Activated naive CD4-positive, alpha-beta T cell treated with anti-CD3 and anti-CD28 coated beads, Interleukin-2, amount 50 U/mL, for 72 hours (primary cell): ENCODE measurements at regions not wholly inside any gene's neighbourhood (a gene's known extent, or its start where the extent isn't known, plus 50 kb on each side); places are given as distances from the start of the nearest gene placed in this dataset.
A peak's percentile ranks its signal among the peaks of the same experiment; 100 is the strongest.
"Not testable (repeated sequence)": the region's sequence is repeated elsewhere in the genome, so short reads cannot be mapped to it uniquely, and the experiment has no call there.

Experiments used
- ATAC-seq, 2 donors: fragments of 150-1000 bp; cut with Tn5 transposase; 2 replicates each; pipeline ENCODE4 v1.10.0; 2021; ENCODE audit warnings: mild to moderate bottlenecking in 2 of 2, moderate library complexity in 2 of 2
- DNase-seq, 2 donors: peaks; one replicate each; pipeline ENCODE4 v3.0.0; 2021 to 2022; ENCODE audit warnings: low spot score in 2 of 2
- H3K27ac Mint-ChIP-seq, 2 donors: one replicate each; pipeline ENCODE4 v1.8.0; 2022; ENCODE audit warnings: mild to moderate bottlenecking in 2 of 2, mixed read lengths in 2 of 2
- H3K36me3 Mint-ChIP-seq, 2 donors: one replicate each; pipeline ENCODE4 v1.8.0; 2022; ENCODE audit warnings: mixed read lengths in 2 of 2
- H3K9me3 Mint-ChIP-seq, 2 donors: one replicate each; pipeline ENCODE4 v1.8.0; 2022; ENCODE audit warnings: mixed read lengths in 2 of 2

DNA sequence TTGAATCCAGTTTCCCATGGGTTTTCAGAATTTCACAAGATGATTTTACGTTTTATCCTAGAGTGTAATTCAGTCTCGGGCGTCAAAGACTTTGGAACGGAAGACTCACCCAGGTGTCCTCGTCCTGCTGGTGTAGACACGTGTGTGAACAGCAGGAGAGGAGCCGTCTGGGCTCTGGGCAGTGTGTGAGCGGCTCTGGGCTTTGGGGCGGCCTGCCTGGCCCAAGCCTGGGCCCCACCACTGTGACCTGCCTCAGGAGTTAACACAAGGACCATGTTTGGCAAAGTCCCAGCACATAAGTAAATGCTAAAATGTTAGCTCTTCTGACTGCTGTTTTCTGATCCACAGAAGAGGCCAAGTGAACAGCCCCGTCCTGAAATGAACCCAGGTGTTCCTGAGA, 1093.3 kb downstream of the BRD1 start:
- DNase-seq: no peak
- no peak overlapping the region for H3K27ac Mint-ChIP-seq
- ATAC-seq: no peak
- H3K36me3 Mint-ChIP-seq: no peaks in the 10 kb centered on the region
- no peaks in the 10 kb centered on the region for H3K9me3 Mint-ChIP-seq

DNA sequence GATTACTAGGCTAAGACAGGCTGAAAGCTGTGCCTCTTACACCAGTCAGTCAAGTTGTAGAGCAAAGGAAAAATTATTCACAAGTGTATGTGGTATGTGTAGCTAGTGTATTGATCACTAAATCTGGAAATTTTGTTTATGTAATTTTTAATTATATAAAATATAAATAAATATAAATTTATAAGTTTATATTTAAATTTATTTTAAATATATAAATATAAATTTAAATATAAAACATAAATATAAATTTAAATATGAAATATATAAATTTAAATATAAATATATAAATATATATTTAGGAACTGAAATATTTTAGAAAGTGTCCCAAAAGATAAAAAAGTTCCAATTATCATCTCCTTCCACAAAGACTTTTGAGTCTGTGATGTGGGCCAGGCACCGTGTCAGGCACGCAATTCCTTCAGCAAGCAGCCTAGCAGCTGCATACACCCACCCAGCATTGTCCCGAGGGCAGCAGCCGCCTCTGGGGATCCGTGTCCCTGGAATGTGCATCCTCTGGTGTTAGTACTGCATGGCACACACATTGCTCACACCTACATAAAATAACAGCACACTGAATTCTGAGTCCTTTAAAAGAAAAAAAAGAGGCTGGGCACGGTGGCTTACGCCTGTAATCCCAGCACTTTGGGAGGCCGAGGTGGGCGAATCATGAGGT, 1098.0 kb downstream of the BRD1 start:
- DNase-seq (peak in 1 of 2 donors; percentile 34), ATAC-seq (no peak)
- Mint-ChIP-seq H3K36me3 (no peaks in the 10 kb centered on the region), H3K27ac (no peak overlapping the region), H3K9me3 (peaks cover 0 to 7% of the 10 kb centered on the region in 2 donors)

DNA sequence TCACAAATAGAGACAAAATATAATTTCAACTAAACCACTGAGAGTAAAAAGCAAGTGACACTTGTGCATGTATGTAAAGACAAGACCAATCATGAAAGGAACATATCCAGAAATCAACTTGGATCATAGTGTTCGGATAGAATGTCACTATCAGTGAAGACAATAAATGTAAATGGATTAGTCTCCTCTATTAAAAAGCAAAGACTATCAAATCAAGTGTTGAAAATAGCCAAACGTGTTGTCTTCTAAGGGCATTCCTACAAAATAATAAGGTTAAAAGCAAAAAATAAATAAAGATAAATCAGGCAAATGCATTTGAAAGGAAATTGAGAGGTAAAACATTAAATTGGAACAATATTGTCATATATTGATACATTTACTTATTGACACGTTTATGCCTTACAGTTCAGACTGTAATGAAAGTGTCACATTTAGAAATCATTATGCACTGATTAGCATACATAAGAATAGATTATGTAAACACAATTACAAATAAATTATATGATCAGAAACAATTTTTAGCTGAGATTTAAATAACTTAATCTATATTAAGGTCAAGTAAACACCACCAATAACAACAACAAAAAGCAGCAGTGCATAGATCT, 1100.1 kb downstream of the BRD1 start:
- H3K27ac Mint-ChIP-seq: no peak overlapping the region
- H3K36me3 Mint-ChIP-seq: no peaks in the 10 kb centered on the region
- DNase-seq (no peak), ATAC-seq (no peak)
- peaks cover 0 to 7% of the 10 kb centered on the region in 2 donors for H3K9me3 Mint-ChIP-seq

DNA sequence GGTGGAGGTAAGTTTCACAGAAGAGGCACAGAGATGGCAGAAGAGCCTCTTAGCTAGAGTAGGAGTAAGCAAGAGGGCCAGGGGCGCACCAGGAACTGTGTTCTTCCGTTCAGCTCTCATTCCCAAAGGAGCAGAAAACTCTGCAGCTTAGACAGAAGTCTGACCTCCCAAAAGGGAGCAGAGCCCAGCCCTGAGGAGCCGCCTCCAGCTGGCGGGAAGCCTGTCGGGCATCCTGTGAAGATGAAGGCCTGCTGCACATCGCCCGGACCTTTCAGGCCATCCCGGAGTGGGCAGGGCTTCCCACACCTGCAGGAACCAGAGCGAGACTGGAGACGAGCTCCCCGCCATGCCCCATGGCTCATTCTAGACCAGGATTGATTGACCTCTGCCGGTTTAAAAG, 1102.8 kb downstream of the BRD1 start:
- Mint-ChIP-seq H3K27ac (no peak overlapping the region), H3K9me3 (peaks cover 3 to 7% of the 10 kb centered on the region in 2 donors), H3K36me3 (no peaks in the 10 kb centered on the region)
- peak in 1 of 2 donors; percentile 3 for DNase-seq
- no peak for ATAC-seq

DNA sequence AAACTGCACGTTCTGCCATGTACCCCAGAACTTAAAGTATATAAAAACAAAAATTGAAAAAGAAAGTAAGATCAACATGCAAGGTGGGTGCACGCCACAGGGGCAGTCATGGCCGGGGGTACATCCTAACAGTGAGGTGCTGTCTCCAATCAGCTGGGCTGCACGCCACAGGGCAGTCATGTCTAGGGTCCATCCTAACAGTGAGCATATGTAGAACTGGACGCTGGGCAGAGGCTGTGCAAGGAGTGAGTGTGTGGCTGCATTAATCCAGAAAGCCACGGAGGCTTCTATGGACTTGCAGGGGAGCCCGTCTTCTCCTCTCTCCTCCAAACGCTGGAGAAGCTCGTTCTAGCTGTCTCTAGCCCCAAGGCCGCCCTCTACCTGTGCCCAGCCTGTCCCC, 1105.0 kb downstream of the BRD1 start:
- Mint-ChIP-seq H3K36me3 (no peaks in the 10 kb centered on the region), H3K9me3 (peaks cover 3 to 7% of the 10 kb centered on the region in 2 donors), H3K27ac (no peak overlapping the region)
- peak in 1 of 2 donors; percentile 20 for DNase-seq
- ATAC-seq: no peak

DNA sequence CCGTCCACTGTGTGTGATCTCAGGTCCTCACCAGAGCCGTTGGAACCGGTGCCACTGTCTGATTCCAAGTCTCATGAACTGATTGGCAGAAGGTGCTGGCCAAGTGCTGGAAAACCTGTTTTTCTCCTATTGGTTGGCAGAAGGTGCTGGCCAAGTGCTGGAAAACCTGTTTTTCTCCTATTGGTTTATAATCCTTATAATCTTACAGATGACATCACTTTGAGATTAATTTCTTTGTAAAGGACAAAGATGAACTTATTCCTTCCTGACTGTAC, 1106.3 kb downstream of the BRD1 start:
- Mint-ChIP-seq H3K36me3 (no peaks in the 10 kb centered on the region), H3K27ac (no peak overlapping the region), H3K9me3 (peaks cover 0 to 6% of the 10 kb centered on the region in 2 donors)
- no peak for DNase-seq
- no peak for ATAC-seq

DNA sequence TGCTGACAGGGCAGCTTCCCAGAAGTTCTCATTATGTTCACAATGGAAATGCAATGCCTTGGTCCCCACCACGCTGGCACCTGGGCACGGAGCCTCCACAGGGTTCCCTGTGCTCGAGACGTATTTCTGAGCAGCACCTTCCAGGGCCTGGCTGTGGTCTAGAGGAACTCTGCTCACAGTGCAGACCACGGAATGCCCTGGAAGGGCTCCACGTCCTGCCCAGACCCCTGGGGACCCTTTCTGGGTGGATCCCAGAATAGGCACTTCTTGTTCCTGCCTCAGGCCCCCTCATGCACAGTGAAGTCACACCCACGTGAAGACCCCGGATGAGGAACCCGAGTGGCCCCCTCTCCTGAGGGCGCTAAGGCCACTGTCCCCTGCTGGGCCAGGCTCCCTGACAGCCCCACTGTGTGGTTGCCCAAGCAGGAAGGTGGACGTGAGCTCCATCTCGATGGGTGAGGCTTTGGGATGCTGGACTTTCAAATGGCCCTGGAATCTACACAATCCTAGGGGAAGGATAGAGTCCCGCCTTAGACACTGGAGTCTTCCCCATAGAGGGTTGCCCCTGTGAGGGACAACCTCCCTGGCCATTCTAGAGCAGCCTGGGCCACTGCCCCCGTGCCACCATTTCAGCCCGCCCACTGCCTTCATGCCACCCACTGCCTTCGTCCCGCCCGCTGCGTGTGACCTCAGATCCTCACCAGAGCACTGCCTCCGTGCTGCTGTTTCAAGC, 1106.8 kb downstream of the BRD1 start:
- H3K27ac Mint-ChIP-seq: no peak overlapping the region
- H3K36me3 Mint-ChIP-seq: no peaks in the 10 kb centered on the region
- DNase-seq (peak in 1 of 2 donors; percentile 26), ATAC-seq (no peak)
- H3K9me3 Mint-ChIP-seq: peaks cover 3 to 6% of the 10 kb centered on the region in 2 donors

DNA sequence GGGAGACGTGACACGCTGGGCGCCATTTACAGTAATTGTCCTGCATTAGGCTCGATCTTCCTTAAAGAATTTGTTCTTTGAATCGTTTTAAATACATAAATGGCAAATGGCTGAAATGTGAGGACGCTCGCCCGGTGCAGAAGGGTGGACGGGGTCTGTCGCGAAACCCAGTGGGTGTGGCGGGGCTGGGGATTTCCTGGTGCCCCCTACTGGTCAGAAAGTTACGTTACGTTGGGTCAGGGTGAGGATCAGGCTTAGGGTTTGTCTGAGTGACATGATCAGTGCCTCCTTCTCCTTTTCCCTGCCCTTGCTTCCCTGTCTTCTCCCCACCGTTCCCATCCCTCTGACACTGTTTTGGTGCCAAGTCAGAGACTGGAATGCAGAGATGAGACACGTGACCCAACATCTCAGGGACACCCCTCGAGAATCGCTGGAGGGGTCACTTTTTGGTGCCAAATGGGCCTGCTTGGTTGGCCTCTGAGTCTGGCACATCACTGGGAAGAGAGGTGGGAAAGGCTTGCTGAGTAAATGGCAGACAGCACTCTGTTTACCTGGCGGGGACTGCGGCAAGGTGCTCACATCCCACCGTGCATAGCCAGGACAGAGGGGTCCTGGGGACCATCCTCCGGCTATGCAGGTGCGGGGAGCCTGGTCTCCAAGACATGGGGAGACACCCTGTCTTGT, 1107.6 kb downstream of the BRD1 start:
- H3K36me3 Mint-ChIP-seq: no peaks in the 10 kb centered on the region
- H3K9me3 Mint-ChIP-seq: peaks cover 6% of the 10 kb centered on the region in 2 donors
- no peak overlapping the region for H3K27ac Mint-ChIP-seq
- DNase-seq: no peak
- no peak for ATAC-seq

DNA sequence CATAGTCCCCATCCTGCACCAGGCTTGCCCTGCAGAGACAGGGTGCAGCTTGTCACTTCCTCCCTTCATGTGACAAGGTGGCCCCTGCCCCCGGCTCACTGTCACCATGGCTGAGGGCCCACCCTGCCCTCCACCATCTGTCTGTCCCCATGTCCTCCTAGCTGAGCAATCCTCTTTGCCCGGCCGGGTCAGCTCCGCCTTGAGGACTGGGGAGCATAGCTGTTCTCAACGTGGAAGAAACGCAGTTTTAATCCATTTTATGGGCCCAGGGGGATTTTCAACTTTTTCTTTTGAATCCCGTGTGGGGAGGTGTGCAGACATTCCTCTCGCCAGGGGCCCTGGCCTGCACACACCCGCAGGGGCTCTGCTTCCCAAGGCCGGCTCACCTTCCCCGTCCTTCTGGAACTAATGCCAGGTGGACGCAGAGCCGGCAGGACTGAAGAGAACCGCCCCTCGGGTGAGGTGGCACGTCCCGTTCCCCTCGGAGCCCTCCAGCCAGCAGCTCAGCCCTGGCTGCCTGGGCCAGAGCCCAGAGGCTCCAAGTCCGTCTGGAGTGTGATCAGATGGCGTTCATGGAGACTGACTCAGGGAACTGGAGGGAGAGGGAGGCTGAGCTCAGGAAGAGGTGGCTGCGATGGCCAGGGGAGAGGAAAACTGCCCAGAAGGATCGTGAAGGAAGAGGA, 1108.7 kb downstream of the BRD1 start:
- Mint-ChIP-seq H3K9me3 (peaks cover 6% of the 10 kb centered on the region in 2 donors), H3K27ac (no peak overlapping the region), H3K36me3 (no peaks in the 10 kb centered on the region)
- DNase-seq (no peak), ATAC-seq (no peak)

DNA sequence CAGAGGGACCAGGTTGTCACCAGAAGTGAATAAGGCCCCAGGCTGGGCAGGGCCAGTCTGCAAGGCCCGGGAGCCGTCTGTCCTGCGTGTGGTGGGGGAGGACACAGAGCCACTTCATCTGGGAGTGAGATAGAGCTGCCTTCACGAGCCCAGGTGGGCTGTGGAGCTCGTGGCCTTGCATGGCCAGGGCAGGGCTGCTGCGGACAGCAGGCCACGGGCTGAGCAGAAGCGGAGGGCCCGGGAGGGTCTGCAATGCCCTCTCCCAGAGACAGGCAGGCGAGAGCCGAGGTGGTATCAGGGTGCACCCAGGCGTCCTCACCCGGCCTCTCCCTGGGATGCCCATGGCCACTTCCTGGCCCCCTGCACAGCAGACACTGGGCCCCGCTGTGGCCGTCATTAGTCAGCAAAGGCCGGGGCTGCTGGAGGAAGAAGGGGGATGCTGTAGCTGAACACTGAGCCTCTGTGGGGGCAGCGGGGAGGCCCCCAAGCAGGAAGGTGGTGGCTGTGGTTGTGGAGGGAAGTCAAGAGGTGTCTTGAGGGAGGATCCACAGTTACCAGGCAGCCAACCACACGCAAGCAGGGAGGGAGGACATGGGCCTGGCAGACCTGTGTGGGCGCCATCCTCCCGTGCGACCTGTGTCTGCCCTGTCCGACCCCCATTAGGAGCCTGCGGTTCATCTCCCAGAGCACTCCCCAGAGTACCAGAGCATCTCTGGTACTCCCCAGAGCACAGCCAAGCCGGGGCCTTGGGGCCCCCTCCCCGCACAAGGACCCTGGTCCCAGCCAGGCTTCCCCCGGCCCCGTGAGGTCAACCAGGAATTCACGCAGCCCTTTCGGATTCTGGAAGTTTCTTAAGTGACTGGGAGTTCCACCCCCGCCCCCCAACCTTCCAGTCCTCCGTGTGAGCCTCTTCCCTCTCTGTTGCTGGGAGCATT, 1109.5 kb downstream of the BRD1 start:
- peaks cover 6% of the 10 kb centered on the region in 2 donors for H3K9me3 Mint-ChIP-seq
- no peak overlapping the region for H3K27ac Mint-ChIP-seq
- no peaks in the 10 kb centered on the region for H3K36me3 Mint-ChIP-seq
- DNase-seq (no peak), ATAC-seq (peak in 1 of 2 donors; percentile 24)

DNA sequence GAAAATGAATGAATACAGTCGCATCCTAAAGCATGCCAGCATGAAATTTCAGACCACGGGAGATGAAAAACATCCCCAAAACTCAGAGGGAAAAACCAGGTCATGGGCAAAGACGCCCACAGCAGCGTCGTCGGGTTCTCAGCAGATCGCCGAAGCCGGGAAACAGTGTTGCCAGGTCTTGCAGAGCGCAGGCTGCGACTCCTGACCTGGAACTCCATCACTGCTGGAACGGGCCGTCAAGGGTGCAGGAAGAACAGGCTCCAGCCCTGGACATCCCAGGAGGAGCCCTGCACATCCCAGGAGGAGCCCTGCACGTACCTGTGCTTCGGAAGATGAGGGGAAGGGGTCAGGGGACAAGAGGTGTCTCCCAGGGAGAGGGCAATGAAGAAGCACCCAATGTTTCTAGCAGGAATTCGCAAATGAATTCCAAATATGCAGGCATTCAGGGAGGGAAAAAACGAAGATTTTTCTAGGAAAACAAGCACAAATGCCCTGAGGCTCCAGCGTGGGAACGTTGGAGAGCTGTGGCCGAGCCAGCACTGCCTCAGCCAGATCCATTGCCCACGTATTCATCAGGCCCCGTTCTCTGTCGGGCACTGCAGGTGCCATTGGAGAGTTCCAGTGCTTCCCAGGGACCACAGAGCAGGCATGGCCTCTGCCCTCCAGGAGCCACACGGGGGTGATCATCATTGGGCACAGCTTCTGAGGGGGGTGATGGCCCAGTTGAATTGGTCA, 1110.4 kb downstream of the BRD1 start:
- H3K27ac Mint-ChIP-seq: no peak overlapping the region

DNA sequence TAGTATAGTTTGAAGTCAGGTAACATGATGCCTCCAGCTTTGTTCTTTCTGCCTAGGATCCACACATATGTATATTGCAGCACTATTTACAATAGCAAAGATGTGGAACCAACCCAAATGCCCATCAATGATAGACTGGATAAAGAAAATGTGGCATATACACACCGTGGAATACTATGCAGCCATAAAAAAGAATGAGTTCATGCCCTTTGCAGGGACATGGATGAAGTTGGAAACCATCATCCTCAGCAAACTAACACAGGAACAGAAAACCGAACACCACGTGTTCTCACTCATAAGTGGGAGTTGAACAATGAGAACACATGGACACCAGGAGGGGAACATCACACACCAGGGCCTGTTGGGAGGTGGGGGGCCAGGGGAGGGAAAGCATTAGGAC, 1111.5 kb downstream of the BRD1 start:
- not testable (repeated sequence) for ATAC-seq, H3K27ac Mint-ChIP-seq, DNase-seq, H3K9me3 Mint-ChIP-seq, H3K36me3 Mint-ChIP-seq

More for the DNA sequence above, 1110.4 kb downstream of the BRD1 start:
- H3K36me3 Mint-ChIP-seq: no peaks in the 10 kb centered on the region
- no peak for DNase-seq
- no peak for ATAC-seq
- peaks cover 5 to 6% of the 10 kb centered on the region in 2 donors for H3K9me3 Mint-ChIP-seq

DNA sequence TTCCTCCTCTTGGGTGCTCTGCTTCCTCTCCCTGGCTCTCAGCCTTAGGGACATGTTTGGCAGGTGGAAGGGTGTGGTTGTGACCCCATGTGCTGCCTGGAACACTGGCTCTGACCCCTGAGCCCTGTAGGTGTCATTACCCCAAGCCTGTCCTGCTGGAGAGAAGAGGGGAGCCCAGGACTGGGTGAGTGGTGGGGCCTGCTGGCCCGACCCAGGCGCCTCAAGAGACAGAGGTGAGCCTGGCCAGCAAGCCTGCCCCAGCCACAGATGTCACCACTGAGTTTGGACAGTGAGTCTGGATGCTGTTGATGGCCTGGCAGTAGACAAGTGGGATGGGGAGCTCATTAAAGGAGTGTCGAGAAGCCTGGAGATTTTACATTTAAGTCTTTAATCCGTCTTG, 1112.2 kb downstream of the BRD1 start:
- Mint-ChIP-seq H3K27ac (no peak overlapping the region), H3K36me3 (no peaks in the 10 kb centered on the region), H3K9me3 (peaks cover 3 to 6% of the 10 kb centered on the region in 2 donors)
- ATAC-seq: no peak
- no peak for DNase-seq

DNA sequence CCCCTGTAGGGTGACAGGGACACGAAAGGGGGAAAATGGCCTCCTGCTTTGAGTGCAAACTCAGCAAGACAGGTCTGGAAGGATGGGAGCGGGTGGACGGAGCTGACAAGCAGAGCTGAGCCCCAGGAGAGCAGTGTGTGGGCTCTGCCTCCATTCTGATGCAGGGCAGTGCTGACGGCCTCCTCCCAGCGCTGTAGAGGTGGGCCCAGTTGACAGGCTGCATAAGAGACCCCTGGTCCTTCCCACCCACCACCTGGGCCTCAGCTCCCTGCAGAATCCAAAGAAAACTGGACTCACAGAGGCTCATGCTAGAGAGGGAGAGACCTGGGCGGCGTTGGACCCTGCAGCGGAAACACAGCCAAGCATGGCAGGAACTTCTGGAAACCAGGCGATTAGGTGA, 1113.4 kb downstream of the BRD1 start:
- DNase-seq (no peak), ATAC-seq (no peak)
- Mint-ChIP-seq H3K27ac (no peak overlapping the region), H3K9me3 (peaks cover 3 to 6% of the 10 kb centered on the region in 2 donors), H3K36me3 (no peaks in the 10 kb centered on the region)
